Neural progenitor cell (in vitro differentiated cells): ENCODE measurements at regions not wholly inside any gene's neighbourhood (a gene's known extent, or its start where the extent isn't known, plus 50 kb on each side); places are given as distances from the start of the nearest gene placed in this dataset.

Experiments used
- DNase-seq: peaks from one replicate; pipeline ENCODE4 v3.0.0-alpha.2; 2016; ENCODE audit warnings: low spot score
- H2AFZ ChIP-seq: fragments of 200-600 bp; sonication (generic); replicated peaks from 2 replicates; pipeline ENCODE4 v1.6.1; 2016; ENCODE audit warnings: antibody characterized with exemption
- H3F3A ChIP-seq: fragments of 200-600 bp; sonication (generic); 2 replicates; pipeline ENCODE4 v1.6.1; 2016; ENCODE audit warnings: antibody characterized with exemption, low read depth
- H3K27ac ChIP-seq: fragments of 200-600 bp; sonication (generic); 2 replicates; pipeline ENCODE4 v1.5.1; 2016; ENCODE audit warnings: mild to moderate bottlenecking
- H3K27me3 ChIP-seq: fragments of 200-600 bp; sonication (generic); 2 replicates; pipeline ENCODE4 v1.6.1; 2016; ENCODE audit warnings: mild to moderate bottlenecking, moderate library complexity
- H3K36me3 ChIP-seq: fragments of 200-600 bp; sonication (generic); 2 replicates; pipeline ENCODE4 v1.5.1; 2016
- H3K4me1 ChIP-seq: fragments of 200-600 bp; sonication (generic); 2 replicates; pipeline ENCODE4 v1.6.1; 2016; ENCODE audit warnings: mixed run types
- H3K4me2 ChIP-seq: fragments of 200-600 bp; sonication (generic); 2 replicates; pipeline ENCODE4 v1.6.1; 2016
- H3K4me3 ChIP-seq: fragments of 200-600 bp; sonication (generic); 2 replicates; pipeline ENCODE4 v1.5.1; 2016
- H3K79me2 ChIP-seq: fragments of 200-600 bp; sonication (generic); 2 replicates; pipeline ENCODE4 v1.6.1; 2016; ENCODE audit warnings: low read depth
- H3K9ac ChIP-seq: fragments of 200-600 bp; sonication (generic); 2 replicates; pipeline ENCODE4 v1.6.1; 2016
- H3K9me3 ChIP-seq: fragments of 200-600 bp; sonication (generic); 2 replicates; pipeline ENCODE4 v1.5.1; 2016; ENCODE audit warnings: low read depth
- H4K20me1 ChIP-seq: fragments of 200-600 bp; sonication (generic); 2 replicates; pipeline ENCODE4 v1.6.1; 2016; ENCODE audit warnings: low read depth
- H3K27ac Mint-ChIP-seq: 3 replicates; pipeline ENCODE4 v1.8.0; 2021; ENCODE audit warnings: mixed read lengths
- H3K27me3 Mint-ChIP-seq: 2 replicates; pipeline ENCODE4 v1.8.0; 2022; ENCODE audit warnings: low read depth, mild to moderate bottlenecking, inconsistent platforms, moderate library complexity, mixed read lengths; ENCODE audit not compliant: insufficient read depth
- H3K36me3 Mint-ChIP-seq: 3 replicates; pipeline ENCODE4 v1.8.0; 2021; ENCODE audit warnings: mixed read lengths
- H3K4me1 Mint-ChIP-seq: 3 replicates; pipeline ENCODE4 v1.8.0; 2021; ENCODE audit warnings: mixed read lengths
- H3K4me3 Mint-ChIP-seq: 3 replicates; pipeline ENCODE4 v1.8.0; 2021; ENCODE audit warnings: mild to moderate bottlenecking, moderate library complexity, mixed read lengths
- H3K9me3 Mint-ChIP-seq: 3 replicates; pipeline ENCODE4 v1.8.0; 2020; ENCODE audit warnings: mixed read lengths
- EZH2 ChIP-seq: fragments of 200-600 bp; sonication (generic); IDR thresholded peaks from 2 replicates; pipeline ENCODE4 v1.6.1; 2017; ENCODE audit warnings: antibody characterized with exemption, mild to moderate bottlenecking, moderate library complexity
- EZH2phosphoT487 ChIP-seq: fragments of 200-600 bp; sonication (generic); IDR thresholded peaks from 2 replicates; pipeline ENCODE4 v1.6.1; 2017; ENCODE audit warnings: antibody characterized with exemption
- TF ChIP-seq, protein P1 (sequence below): fragments of 200-600 bp; sonication (generic); IDR thresholded peaks from 2 replicates; pipeline ENCODE4 v1.5.1; 2017; ENCODE audit warnings: antibody characterized with exemption, mild to moderate bottlenecking

DNA sequence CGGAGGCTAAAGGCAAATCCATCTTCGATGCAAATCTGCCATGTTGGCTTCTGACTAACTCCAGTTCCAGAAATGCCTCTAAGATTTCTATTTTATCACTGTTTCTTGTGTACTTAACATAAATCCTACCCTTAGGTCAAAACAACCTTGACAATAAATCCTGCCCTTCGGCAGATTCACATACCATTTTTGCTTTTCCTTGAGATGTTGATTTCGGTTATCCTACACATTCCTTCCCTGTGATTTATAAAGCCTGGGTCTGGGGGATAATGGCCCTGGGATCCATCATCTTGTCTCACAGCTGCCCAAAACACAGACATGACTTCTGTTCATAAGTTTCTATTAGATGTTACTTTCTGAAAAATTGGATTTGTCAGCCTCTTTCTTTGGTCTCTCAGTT lies 231.7 kb upstream of the CARD18 start:
- peaks cover 13% of the 10 kb centered on the region for H3K9me3 Mint-ChIP-seq
- no peak overlapping the region for H3K27ac ChIP-seq
- H3K4me1 ChIP-seq: no peaks in the 10 kb centered on the region
- H3K4me1 Mint-ChIP-seq: no peaks in the 10 kb centered on the region
- H3K36me3 ChIP-seq: no peaks in the 10 kb centered on the region
- peaks cover 2% of the 10 kb centered on the region for H3K27me3 Mint-ChIP-seq
- DNase-seq: no peak
- no peak overlapping the region for H3K9ac ChIP-seq
- H3K9me3 ChIP-seq: no peaks in the 10 kb centered on the region
- no peaks in the 10 kb centered on the region for H3K36me3 Mint-ChIP-seq
- no peaks in the 10 kb centered on the region for H3K27me3 ChIP-seq
- H3K4me2 ChIP-seq: no peak overlapping the region
- no peaks in the 10 kb centered on the region for H3K79me2 ChIP-seq
- no peak overlapping the region for H3K4me3 Mint-ChIP-seq
- no peak overlapping the region for H3K27ac Mint-ChIP-seq
- H4K20me1 ChIP-seq: no peaks in the 10 kb centered on the region
- no peak overlapping the region for H2AFZ ChIP-seq
- TF ChIP-seq, protein P1, sequence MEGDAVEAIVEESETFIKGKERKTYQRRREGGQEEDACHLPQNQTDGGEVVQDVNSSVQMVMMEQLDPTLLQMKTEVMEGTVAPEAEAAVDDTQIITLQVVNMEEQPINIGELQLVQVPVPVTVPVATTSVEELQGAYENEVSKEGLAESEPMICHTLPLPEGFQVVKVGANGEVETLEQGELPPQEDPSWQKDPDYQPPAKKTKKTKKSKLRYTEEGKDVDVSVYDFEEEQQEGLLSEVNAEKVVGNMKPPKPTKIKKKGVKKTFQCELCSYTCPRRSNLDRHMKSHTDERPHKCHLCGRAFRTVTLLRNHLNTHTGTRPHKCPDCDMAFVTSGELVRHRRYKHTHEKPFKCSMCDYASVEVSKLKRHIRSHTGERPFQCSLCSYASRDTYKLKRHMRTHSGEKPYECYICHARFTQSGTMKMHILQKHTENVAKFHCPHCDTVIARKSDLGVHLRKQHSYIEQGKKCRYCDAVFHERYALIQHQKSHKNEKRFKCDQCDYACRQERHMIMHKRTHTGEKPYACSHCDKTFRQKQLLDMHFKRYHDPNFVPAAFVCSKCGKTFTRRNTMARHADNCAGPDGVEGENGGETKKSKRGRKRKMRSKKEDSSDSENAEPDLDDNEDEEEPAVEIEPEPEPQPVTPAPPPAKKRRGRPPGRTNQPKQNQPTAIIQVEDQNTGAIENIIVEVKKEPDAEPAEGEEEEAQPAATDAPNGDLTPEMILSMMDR: no peak
- TF ChIP-seq EZH2phosphoT487: no peak
- no peak for TF ChIP-seq EZH2
- no peak overlapping the region for H3K4me3 ChIP-seq
- H3F3A ChIP-seq: no peaks in the 10 kb centered on the region

DNA sequence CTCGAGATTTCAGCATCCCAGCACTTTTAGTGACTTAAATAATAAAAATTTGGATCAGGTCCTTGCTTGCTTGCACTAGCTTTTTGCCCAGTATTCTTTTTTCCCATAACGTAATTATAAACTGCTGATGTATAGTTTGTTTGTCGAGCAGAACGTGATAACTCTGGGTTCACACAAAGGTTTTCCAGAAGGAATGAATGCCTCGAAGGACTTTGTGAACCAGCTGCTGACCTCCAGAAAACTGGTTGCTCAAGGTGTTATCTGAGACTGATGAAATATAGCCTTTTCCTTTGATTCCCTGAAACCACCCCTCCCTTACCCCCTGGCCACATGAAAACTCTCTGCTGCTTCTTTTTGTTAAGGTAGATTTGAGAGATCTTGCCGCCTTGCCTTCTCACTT lies 229.1 kb upstream of the CARD18 start:
- Mint-ChIP-seq H3K27ac (no peak overlapping the region), H3K4me3 (no peak overlapping the region), H3K27me3 (peaks cover 2% of the 10 kb centered on the region), H3K9me3 (no peaks in the 10 kb centered on the region), H3K4me1 (no peaks in the 10 kb centered on the region), H3K36me3 (no peaks in the 10 kb centered on the region)
- Histone ChIP-seq H3K27ac (no peak overlapping the region), H3K4me3 (no peak overlapping the region), H3K27me3 (no peaks in the 10 kb centered on the region), H3F3A (no peaks in the 10 kb centered on the region), H3K4me1 (no peaks in the 10 kb centered on the region), H2AFZ (peak overlapping the region; percentile 54), H3K79me2 (no peaks in the 10 kb centered on the region), H4K20me1 (no peaks in the 10 kb centered on the region), H3K9ac (no peak overlapping the region), H3K9me3 (no peaks in the 10 kb centered on the region), H3K4me2 (no peak overlapping the region), H3K36me3 (no peaks in the 10 kb centered on the region)
- DNase-seq: no peak
- TF ChIP-seq, protein P1: no peak
- TF ChIP-seq EZH2: no peak
- no peak for TF ChIP-seq EZH2phosphoT487

- DNase-seq: no peak
- Histone ChIP-seq H4K20me1 (no peaks in the 10 kb centered on the region), H3K27me3 (no peaks in the 10 kb centered on the region), H3K9ac (no peak overlapping the region), H3K79me2 (no peaks in the 10 kb centered on the region), H3K4me2 (no peak overlapping the region), H3F3A (no peaks in the 10 kb centered on the region), H3K4me1 (no peaks in the 10 kb centered on the region), H3K36me3 (no peaks in the 10 kb centered on the region), H3K27ac (no peak overlapping the region), H2AFZ (no peak overlapping the region), H3K4me3 (no peak overlapping the region), H3K9me3 (no peaks in the 10 kb centered on the region)
- H3K4me3 Mint-ChIP-seq: no peak overlapping the region
- H3K36me3 Mint-ChIP-seq: no peaks in the 10 kb centered on the region
- no peak overlapping the region for H3K27ac Mint-ChIP-seq
- no peaks in the 10 kb centered on the region for H3K4me1 Mint-ChIP-seq
- no peaks in the 10 kb centered on the region for H3K27me3 Mint-ChIP-seq
- TF ChIP-seq EZH2phosphoT487 (no peak), EZH2 (no peak)
- TF ChIP-seq, protein P1: no peak
- no peaks in the 10 kb centered on the region for H3K9me3 Mint-ChIP-seq
These were observed 227.6 kb upstream of the CARD18 start for GRCh38 chr11:105367129-105367528.
